SU-DHL-6 (cell line): ENCODE measurements at regions not wholly inside any gene's neighbourhood (a gene's known extent, or its start where the extent isn't known, plus 50 kb on each side); places are given as distances from the start of the nearest gene placed in this dataset.

Experiments
- H2AFZ ChIP-seq: fragments of 200-600 bp; sonication (generic); 2 replicates; pipeline ENCODE4 v1.6.1; 2014; ENCODE audit warnings: low read depth, mild to moderate bottlenecking, moderate library complexity, mixed read lengths, antibody characterized with exemption, low read length; ENCODE audit not compliant: severe bottlenecking
- H3F3A ChIP-seq: fragments of 200-600 bp; shearing (Covaris generic); 2 replicates; pipeline ENCODE4 v1.6.0; 2016; ENCODE audit warnings: antibody characterized with exemption, mild to moderate bottlenecking; ENCODE audit not compliant: insufficient read depth
- H3K27ac ChIP-seq: fragments of 200-600 bp; sonication (generic); 2 replicates; pipeline ENCODE4 v1.5.1; 2016; ENCODE audit warnings: low read depth, mild to moderate bottlenecking, low read length, moderate library complexity, mixed read lengths
- H3K27me3 ChIP-seq: fragments of 200-600 bp; sonication (generic), shearing (Covaris generic); 2 replicates; pipeline ENCODE4 v1.6.0; 2014; ENCODE audit warnings: mild to moderate bottlenecking, low read length
- H3K36me3 ChIP-seq: fragments of 200-600 bp; sonication (generic); 2 replicates; pipeline ENCODE4 v1.6.1; 2014; ENCODE audit warnings: mild to moderate bottlenecking, low read length, mixed read lengths
- H3K4me2 ChIP-seq: fragments of 300-600, 200-600 bp; shearing (Covaris generic), sonication (generic); 2 replicates; pipeline ENCODE4 v1.6.0; 2014; ENCODE audit warnings: low read length, low read depth, mild to moderate bottlenecking; ENCODE audit not compliant: poor library complexity, severe bottlenecking
- H3K4me3 ChIP-seq: fragments of 200-600 bp; sonication (generic); 2 replicates; pipeline ENCODE4 v1.5.1; 2014; ENCODE audit warnings: antibody characterized with exemption, low read length, mild to moderate bottlenecking, mixed read lengths; ENCODE audit not compliant: insufficient read depth, poor library complexity, severe bottlenecking
- H3K79me2 ChIP-seq: fragments of 200-600 bp; sonication (generic); 2 replicates; pipeline ENCODE4 v1.6.1; 2014; ENCODE audit warnings: mild to moderate bottlenecking, low read length, moderate library complexity; ENCODE audit not compliant: insufficient read depth
- H3K9ac ChIP-seq: fragments of 200-600 bp; sonication (generic); 2 replicates; pipeline ENCODE4 v1.7.0; 2014; ENCODE audit warnings: mild to moderate bottlenecking, low read length
- H3K9me2 ChIP-seq: fragments of 200-600 bp; sonication (generic); replicated peaks from 2 replicates; pipeline ENCODE4 v1.6.1; 2014; ENCODE audit warnings: low read length; ENCODE audit not compliant: insufficient read depth
- H3K9me3 ChIP-seq: fragments of 200-600 bp; sonication (generic); 2 replicates; pipeline ENCODE4 v1.6.1; 2014; ENCODE audit warnings: low read length, mixed read lengths; ENCODE audit not compliant: insufficient read depth
- H4K20me1 ChIP-seq: fragments of 200-600 bp; sonication (generic); 2 replicates; pipeline ENCODE4 v1.6.1; 2014; ENCODE audit warnings: low read depth, mild to moderate bottlenecking, antibody characterized with exemption, low read length, moderate library complexity, mixed read lengths
- CTCF ChIP-seq: fragments of 200-600 bp; sonication (generic); IDR thresholded peaks from one replicate; pipeline ENCODE4 v1.5.1; 2017; ENCODE audit warnings: antibody characterized with exemption, mild to moderate bottlenecking, low read length, moderate library complexity; ENCODE audit not compliant: insufficient read depth, poor library complexity, severe bottlenecking
- EZH2phosphoT487 ChIP-seq: fragments of 200-600 bp; sonication (generic), shearing (Covaris generic); conservative IDR thresholded peaks from 2 replicates; pipeline ENCODE4 v1.6.1; 2018; ENCODE audit warnings: mild to moderate bottlenecking, antibody characterized with exemption, low read length, moderate library complexity, mixed read lengths

- H4K20me1 ChIP-seq = no peaks in the 10 kb centered on the region
- H3K27ac ChIP-seq = no peak overlapping the region
- no peak overlapping the region for H2AFZ ChIP-seq
- no peak for TF ChIP-seq EZH2phosphoT487
- TF ChIP-seq CTCF = no peak
- no peak overlapping the region for H3K4me2 ChIP-seq
- no peaks in the 10 kb centered on the region for H3K27me3 ChIP-seq
- H3K36me3 ChIP-seq = no peaks in the 10 kb centered on the region
- H3K9me3 ChIP-seq = no peaks in the 10 kb centered on the region
- H3K79me2 ChIP-seq = no peaks in the 10 kb centered on the region
- H3F3A ChIP-seq = no peaks in the 10 kb centered on the region
- H3K9me2 ChIP-seq = no peaks in the 10 kb centered on the region
- H3K9ac ChIP-seq = no peak overlapping the region
- H3K4me3 ChIP-seq = no peak overlapping the region
Observed at GRCh38 chr1:101139130-101139529, 97.7 kb upstream of the S1PR1 start.

- Histone ChIP-seq H3F3A (no peaks in the 10 kb centered on the region), H3K79me2 (no peaks in the 10 kb centered on the region), H4K20me1 (no peaks in the 10 kb centered on the region), H3K9me3 (no peaks in the 10 kb centered on the region), H3K27me3 (no peaks in the 10 kb centered on the region), H3K4me3 (no peak overlapping the region), H3K4me2 (no peak overlapping the region), H2AFZ (no peak overlapping the region), H3K27ac (no peak overlapping the region), H3K9me2 (no peaks in the 10 kb centered on the region), H3K9ac (no peak overlapping the region), H3K36me3 (no peaks in the 10 kb centered on the region)
- no peak for TF ChIP-seq EZH2phosphoT487
- no peak for TF ChIP-seq CTCF
Observed at GRCh38 chr1:101137144-101138126, 99.4 kb upstream of the S1PR1 start.

GRCh38 chr1:101136739-101137138 lies 100.1 kb upstream of the S1PR1 start:
- Histone ChIP-seq H4K20me1 (no peaks in the 10 kb centered on the region), H3K36me3 (no peaks in the 10 kb centered on the region), H3K9me3 (no peaks in the 10 kb centered on the region), H3K27ac (no peak overlapping the region), H3K9ac (no peak overlapping the region), H3F3A (no peaks in the 10 kb centered on the region), H3K4me3 (no peak overlapping the region), H2AFZ (no peak overlapping the region), H3K4me2 (no peak overlapping the region), H3K9me2 (no peaks in the 10 kb centered on the region), H3K27me3 (no peaks in the 10 kb centered on the region), H3K79me2 (no peaks in the 10 kb centered on the region)
- TF ChIP-seq CTCF = no peak
- no peak for TF ChIP-seq EZH2phosphoT487
